SK-N-SH (cell line): ENCODE measurements at regions not wholly inside any gene's neighbourhood (a gene's known extent, or its start where the extent isn't known, plus 50 kb on each side); places are given as distances from the start of the nearest gene placed in this dataset.

Experiments used
- CTCF ChIA-PET: fragments of 300-600, 350-600 bp; formaldehyde crosslinking; extraction: SDS; loops from one replicate; lab custom pipeline; 2021; lab: Yijun Ruan, JAX
- POLR2A ChIA-PET: fragments of 350-600 bp; sonication (Branson Sonifier 250); formaldehyde crosslinking; extraction: SDS; loops from one replicate; lab custom pipeline; 2020; ENCODE audit warnings: antibody characterized with exemption, inconsistent platforms; lab: Yijun Ruan, JAX
- DNase-seq: peaks from one replicate; pipeline ENCODE4 v3.0.0; 2012
- H2AFZ ChIP-seq: fragments of 200-600 bp; sonication (generic); 2 replicates; pipeline ENCODE4 v1.8.1; 2016; ENCODE audit warnings: antibody characterized with exemption, mild to moderate bottlenecking, low read depth
- H3F3A ChIP-seq: fragments of 200-600 bp; sonication (generic); replicated peaks from 2 replicates; pipeline ENCODE3; 2016; ENCODE audit warnings: antibody characterized with exemption, mild to moderate bottlenecking; ENCODE audit not compliant: insufficient read depth
- H3K27ac ChIP-seq, 2 experiments: fragments of 200-500 bp in 1 of 2; fragments of 200-600 bp in 1 of 2; sonication (Bioruptor generic) in 1 of 2; sonication (generic), shearing (Covaris generic) in 1 of 2; 2 replicates each; pipeline versions ENCODE4 v1.5.1 to v1.6.1; 2014 to 2016; ENCODE audit warnings: low read depth in 2 of 2, inconsistent platforms in 1 of 2, low read length in 1 of 2, mild to moderate bottlenecking in 1 of 2, mixed read lengths in 1 of 2
- H3K27me3 ChIP-seq: fragments of 200-600 bp; sonication (generic), shearing (Covaris generic); 2 replicates; pipeline ENCODE4 v1.6.1; 2016; ENCODE audit warnings: mixed run types; ENCODE audit not compliant: insufficient read depth
- H3K36me3 ChIP-seq, 2 experiments: fragments of 200-500 bp in 1 of 2; fragments of 200-600 bp in 1 of 2; sonication (Bioruptor generic) in 1 of 2; sonication (generic) in 1 of 2; replicated peaks in 1 of 2; 2 replicates each; pipeline versions ENCODE3 to v1.5.1; 2014 to 2016; ENCODE audit warnings: low read length in 1 of 2, mild to moderate bottlenecking in 1 of 2; ENCODE audit not compliant: insufficient read depth in 2 of 2, control insufficient read depth in 1 of 2
- H3K4me1 ChIP-seq, 2 experiments: fragments of 200-500 bp in 1 of 2; fragments of 200-600 bp in 1 of 2; sonication (Bioruptor generic) in 1 of 2; sonication (generic), shearing (Covaris generic) in 1 of 2; 2 replicates each; pipeline versions ENCODE4 v1.5.1 to v1.6.1; 2014 to 2016; ENCODE audit warnings: low read depth in 1 of 2, low read length in 1 of 2, mixed run types in 1 of 2; ENCODE audit not compliant: insufficient read depth in 2 of 2, control insufficient read depth in 1 of 2
- H3K4me2 ChIP-seq: fragments of 200-600 bp; sonication (generic), shearing (Covaris generic); 2 replicates; pipeline ENCODE4 v1.6.1; 2017; ENCODE audit warnings: mixed run types
- H3K4me3 ChIP-seq, 2 experiments: fragments of 200-500 bp in 1 of 2; fragments of 200-600 bp in 1 of 2; sonication (Bioruptor generic) in 1 of 2; sonication (generic), shearing (Covaris generic) in 1 of 2; 2 replicates each; pipeline versions ENCODE4 v1.5.1 to v1.8.1; 2014 to 2016; ENCODE audit warnings: low read depth in 2 of 2, inconsistent platforms in 1 of 2, low read length in 1 of 2, mild to moderate bottlenecking in 1 of 2, mixed read lengths in 1 of 2, moderate library complexity in 1 of 2
- H3K79me2 ChIP-seq: fragments of 200-600 bp; sonication (generic); 2 replicates; pipeline ENCODE4 v1.8.1; 2017; ENCODE audit warnings: mild to moderate bottlenecking; ENCODE audit not compliant: insufficient read depth
- H3K9ac ChIP-seq: fragments of 200-600 bp; sonication (generic); 2 replicates; pipeline ENCODE4 v1.6.1; 2017; ENCODE audit warnings: mixed run types
- H3K9me2 ChIP-seq: fragments of 200-600 bp; sonication (generic); 2 replicates; pipeline ENCODE4 v1.6.1; 2017; ENCODE audit warnings: mixed run types
- H3K9me3 ChIP-seq: fragments of 200-600 bp; sonication (generic); 2 replicates; pipeline ENCODE4 v1.6.1; 2017; ENCODE audit warnings: mixed run types, mild to moderate bottlenecking, moderate library complexity
- H4K20me1 ChIP-seq: fragments of 200-600 bp; sonication (generic); 2 replicates; pipeline ENCODE4 v1.6.1; 2017; ENCODE audit warnings: mild to moderate bottlenecking, mixed run types; ENCODE audit not compliant: insufficient read depth
- CHD2 ChIP-seq: fragments of 150-350 bp; IDR thresholded peaks from 2 replicates; pipeline ENCODE4 v1.6.1; 2018; ENCODE audit warnings: low read length; ENCODE audit not compliant: partially characterized antibody
- ELF1 ChIP-seq: IDR thresholded peaks from 2 replicates; pipeline ENCODE4 v1.4.0; 2012
- FOSL2 ChIP-seq: IDR thresholded peaks from 2 replicates; pipeline ENCODE4 v1.4.0; 2012; ENCODE audit warnings: low read depth, mild to moderate bottlenecking, moderate library complexity, borderline replicate concordance
- JUND ChIP-seq: IDR thresholded peaks from 2 replicates; pipeline ENCODE4 v1.4.0; 2012
- MEF2A ChIP-seq: IDR thresholded peaks from 2 replicates; pipeline ENCODE4 v1.4.0; 2012; ENCODE audit warnings: low read depth, borderline replicate concordance
- NFIC ChIP-seq: IDR thresholded peaks from 2 replicates; pipeline ENCODE4 v1.4.0; 2012; ENCODE audit warnings: borderline replicate concordance
- NRF1 ChIP-seq: IDR thresholded peaks from 2 replicates; pipeline ENCODE4 v1.6.1; 2012; ENCODE audit warnings: low read depth, mild to moderate bottlenecking, low read length
- POLR2AphosphoS5 ChIP-seq: IDR thresholded peaks from 2 replicates; pipeline ENCODE4 v1.6.1; 2012; ENCODE audit warnings: low read depth, low read length
- RFX5 ChIP-seq: IDR thresholded peaks from 2 replicates; pipeline ENCODE4 v1.6.1; 2012; ENCODE audit warnings: mild to moderate bottlenecking, improper control_type of control experiment, low read length
- SIN3A ChIP-seq: IDR thresholded peaks from 2 replicates; pipeline ENCODE4 v1.6.1; 2012; ENCODE audit warnings: low read depth, mild to moderate bottlenecking, low read length, moderate library complexity, borderline replicate concordance
- TEAD4 ChIP-seq: IDR thresholded peaks from 2 replicates; pipeline ENCODE4 v1.4.0; 2012; ENCODE audit warnings: mild to moderate bottlenecking, borderline replicate concordance; ENCODE audit not compliant: insufficient read depth
- USF1 ChIP-seq: IDR thresholded peaks from 2 replicates; pipeline ENCODE4 v1.4.0; 2012; ENCODE audit warnings: low read depth, borderline replicate concordance
- WGBS: methylation state at CpG from one replicate; pipeline ENCODE4 v1.1.6; 2017; ENCODE audit warnings: low lambda C conversion rate; 5-methylcytosine and 5-hydroxymethylcytosine counted together
- TF ChIP-seq, protein P1 (sequence below): IDR thresholded peaks from 2 replicates; pipeline ENCODE4; 2012

DNA sequence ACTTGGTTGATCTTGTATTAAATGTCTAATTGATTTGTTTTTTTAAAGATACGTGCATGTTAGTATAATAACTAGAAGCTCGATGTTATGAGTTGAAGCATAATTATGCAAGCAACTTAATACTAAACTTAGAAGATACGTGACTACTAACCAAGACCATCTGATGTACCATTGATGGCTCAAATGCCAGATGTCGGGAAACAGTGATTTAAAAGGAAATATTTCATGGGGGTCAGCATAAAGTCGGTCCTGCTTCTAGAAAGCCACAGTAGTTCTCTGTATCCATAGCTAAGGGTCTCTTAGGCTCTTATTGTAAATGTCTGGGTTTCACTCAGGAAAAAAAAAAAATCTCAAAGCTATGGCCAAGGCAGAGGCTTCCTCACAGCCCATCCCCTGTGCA lies 61.2 kb upstream of the RBFOX1 start:
- no peak overlapping the region for H3K4me3 ChIP-seq
- CTCF ChIA-PET: interaction anchor here (1.4 to 1.7 kb wide), 2 partner anchors 246 to 344 kb away, joined by 4 to 6 read pairs; no protein-coding TSS in a partner anchor

GRCh38 chr16:7270823-7271222 lies 61.8 kb upstream of the RBFOX1 start:
- no peak for DNase-seq
- Histone ChIP-seq H3K9me3 (no peaks in the 10 kb centered on the region), H4K20me1 (no peaks in the 10 kb centered on the region), H3K79me2 (no peaks in the 10 kb centered on the region), H3K9ac (no peak overlapping the region), H3K9me2 (no peaks in the 10 kb centered on the region), H3K27ac (no peak overlapping the region), H3K4me3 (no peak overlapping the region), H2AFZ (no peak overlapping the region), H3K36me3 (no peaks in the 10 kb centered on the region), H3F3A (no peaks in the 10 kb centered on the region), H3K27me3 (no peaks in the 10 kb centered on the region), H3K4me1 (no peaks in the 10 kb centered on the region), H3K4me2 (no peak overlapping the region)
- WGBS: 12% methylated on average over 3 of the region's 3 CpGs
- TF ChIP-seq SIN3A (no peak), JUND (no peak), FOSL2 (no peak), USF1 (no peak), RFX5 (no peak), POLR2AphosphoS5 (no peak), NRF1 (no peak), CHD2 (no peak), NFIC (no peak)
- TF ChIP-seq, protein P1, sequence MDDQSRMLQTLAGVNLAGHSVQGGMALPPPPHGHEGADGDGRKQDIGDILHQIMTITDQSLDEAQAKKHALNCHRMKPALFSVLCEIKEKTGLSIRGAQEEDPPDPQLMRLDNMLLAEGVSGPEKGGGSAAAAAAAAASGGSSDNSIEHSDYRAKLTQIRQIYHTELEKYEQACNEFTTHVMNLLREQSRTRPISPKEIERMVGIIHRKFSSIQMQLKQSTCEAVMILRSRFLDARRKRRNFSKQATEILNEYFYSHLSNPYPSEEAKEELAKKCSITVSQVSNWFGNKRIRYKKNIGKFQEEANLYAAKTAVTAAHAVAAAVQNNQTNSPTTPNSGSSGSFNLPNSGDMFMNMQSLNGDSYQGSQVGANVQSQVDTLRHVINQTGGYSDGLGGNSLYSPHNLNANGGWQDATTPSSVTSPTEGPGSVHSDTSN: no peak
- POLR2A ChIA-PET: no interaction called here
- CTCF ChIA-PET: interaction anchor here (1.4 to 1.7 kb wide), 2 partner anchors 246 to 345 kb away, joined by 4 to 6 read pairs; no protein-coding TSS in a partner anchor

More for the DNA sequence above, 61.2 kb upstream of the RBFOX1 start:
- no peaks in the 10 kb centered on the region for H3K79me2 ChIP-seq
- no peak for DNase-seq
- H4K20me1 ChIP-seq: no peaks in the 10 kb centered on the region
- no peaks in the 10 kb centered on the region for H3F3A ChIP-seq
- H3K36me3 ChIP-seq: no peaks in the 10 kb centered on the region
- H3K27me3 ChIP-seq: no peaks in the 10 kb centered on the region
- no peaks in the 10 kb centered on the region for H3K9me3 ChIP-seq
- POLR2A ChIA-PET: no interaction called here
- no peak for TF ChIP-seq TEAD4
- TF ChIP-seq ELF1: no peak
- TF ChIP-seq MEF2A: no peak
- no peak for TF ChIP-seq POLR2AphosphoS5
- H3K27ac ChIP-seq: no peak overlapping the region
- no peak overlapping the region for H3K9ac ChIP-seq
- H3K4me1 ChIP-seq: no peaks in the 10 kb centered on the region
- no peaks in the 10 kb centered on the region for H3K9me2 ChIP-seq
- no peak overlapping the region for H3K4me2 ChIP-seq
- 19% methylated on average over 5 of the region's 5 CpGs for WGBS
- no peak overlapping the region for H2AFZ ChIP-seq
